KMS-11 (cell line): ENCODE measurements at regions not wholly inside any gene's neighbourhood (a gene's known extent, or its start where the extent isn't known, plus 50 kb on each side); places are given as distances from the start of the nearest gene placed in this dataset.

Experiments used
- H2AFZ ChIP-seq: fragments of 200-600 bp; sonication (generic); 2 replicates; pipeline ENCODE4 v1.6.1; 2016; ENCODE audit warnings: antibody characterized with exemption, mixed run types, low read depth
- H3K27ac ChIP-seq: fragments of 200-600 bp; sonication (generic); 2 replicates; pipeline ENCODE4 v1.6.1; 2016; ENCODE audit warnings: mild to moderate bottlenecking, mixed run types
- H3K27me3 ChIP-seq: fragments of 200-600 bp; sonication (generic); 2 replicates; pipeline ENCODE4 v1.6.1; 2017; ENCODE audit warnings: mild to moderate bottlenecking, low read depth, mixed run types, moderate library complexity; ENCODE audit not compliant: insufficient read depth
- H3K36me3 ChIP-seq: fragments of 200-600 bp; sonication (generic); 2 replicates; pipeline ENCODE4 v1.6.1; 2017; ENCODE audit warnings: mild to moderate bottlenecking, mixed run types; ENCODE audit not compliant: insufficient read depth
- H3K4me1 ChIP-seq: fragments of 200-600 bp; sonication (generic); 2 replicates; pipeline ENCODE4 v1.6.1; 2016; ENCODE audit warnings: mild to moderate bottlenecking, low read depth, mixed run types; ENCODE audit not compliant: poor library complexity, severe bottlenecking
- H3K4me2 ChIP-seq: fragments of 200-600 bp; sonication (generic); 2 replicates; pipeline ENCODE4 v1.7.0; 2016; ENCODE audit warnings: mild to moderate bottlenecking, mixed run types
- H3K4me3 ChIP-seq: fragments of 200-600 bp; sonication (generic); IDR thresholded peaks from 2 replicates; pipeline ENCODE4 v1.6.1; 2017; ENCODE audit warnings: low read depth, low read length, mixed read lengths; ENCODE audit not compliant: insufficient read depth
- H3K79me2 ChIP-seq: fragments of 200-600 bp; sonication (generic); 2 replicates; pipeline ENCODE4 v1.6.1; 2016; ENCODE audit warnings: low read depth, mixed run types; ENCODE audit not compliant: insufficient read depth
- H3K9ac ChIP-seq: fragments of 200-600 bp; sonication (generic); 2 replicates; pipeline ENCODE4 v1.6.1; 2016; ENCODE audit warnings: mild to moderate bottlenecking, mixed run types
- H4K20me1 ChIP-seq: fragments of 200-600 bp; sonication (generic); 2 replicates; pipeline ENCODE4 v1.6.1; 2016; ENCODE audit warnings: mild to moderate bottlenecking, mixed run types; ENCODE audit not compliant: insufficient read depth
- TF ChIP-seq, protein P1 (sequence below): fragments of 200-600 bp; sonication (generic); conservative IDR thresholded peaks from 2 replicates; pipeline ENCODE4 v1.6.1; 2017; ENCODE audit warnings: low read depth, mild to moderate bottlenecking, antibody characterized with exemption, low read length, moderate library complexity, mixed read lengths

DNA sequence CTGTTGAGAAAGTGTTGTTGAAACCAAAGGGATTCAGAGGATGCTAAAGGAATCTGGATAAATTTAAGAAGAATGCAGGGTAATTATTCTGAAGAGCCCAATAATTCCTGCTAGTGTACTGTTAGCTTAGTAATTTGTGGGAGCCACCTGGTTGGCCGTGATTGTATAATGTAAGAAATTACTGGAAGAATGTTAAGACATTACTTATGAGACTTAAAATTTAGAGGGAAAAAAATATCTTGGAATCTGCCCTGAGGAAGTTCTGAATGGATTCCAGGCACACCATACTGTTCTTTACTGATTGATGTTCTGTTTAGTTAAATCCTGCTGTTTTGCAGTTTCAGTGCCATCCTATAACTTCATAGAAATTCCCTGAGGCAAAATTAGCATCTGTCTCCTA lies 155.0 kb upstream of the RHOBTB1 start:
- H3K79me2 ChIP-seq = no peaks in the 10 kb centered on the region
- peaks cover 7% of the 10 kb centered on the region for H3K4me1 ChIP-seq
- no peak overlapping the region for H3K4me2 ChIP-seq
- H4K20me1 ChIP-seq = no peaks in the 10 kb centered on the region
- H3K36me3 ChIP-seq = no peaks in the 10 kb centered on the region
- TF ChIP-seq, protein P1, sequence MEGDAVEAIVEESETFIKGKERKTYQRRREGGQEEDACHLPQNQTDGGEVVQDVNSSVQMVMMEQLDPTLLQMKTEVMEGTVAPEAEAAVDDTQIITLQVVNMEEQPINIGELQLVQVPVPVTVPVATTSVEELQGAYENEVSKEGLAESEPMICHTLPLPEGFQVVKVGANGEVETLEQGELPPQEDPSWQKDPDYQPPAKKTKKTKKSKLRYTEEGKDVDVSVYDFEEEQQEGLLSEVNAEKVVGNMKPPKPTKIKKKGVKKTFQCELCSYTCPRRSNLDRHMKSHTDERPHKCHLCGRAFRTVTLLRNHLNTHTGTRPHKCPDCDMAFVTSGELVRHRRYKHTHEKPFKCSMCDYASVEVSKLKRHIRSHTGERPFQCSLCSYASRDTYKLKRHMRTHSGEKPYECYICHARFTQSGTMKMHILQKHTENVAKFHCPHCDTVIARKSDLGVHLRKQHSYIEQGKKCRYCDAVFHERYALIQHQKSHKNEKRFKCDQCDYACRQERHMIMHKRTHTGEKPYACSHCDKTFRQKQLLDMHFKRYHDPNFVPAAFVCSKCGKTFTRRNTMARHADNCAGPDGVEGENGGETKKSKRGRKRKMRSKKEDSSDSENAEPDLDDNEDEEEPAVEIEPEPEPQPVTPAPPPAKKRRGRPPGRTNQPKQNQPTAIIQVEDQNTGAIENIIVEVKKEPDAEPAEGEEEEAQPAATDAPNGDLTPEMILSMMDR = no peak
- H2AFZ ChIP-seq = no peak overlapping the region
- no peak overlapping the region for H3K4me3 ChIP-seq
- no peak overlapping the region for H3K27ac ChIP-seq
- H3K27me3 ChIP-seq = no peaks in the 10 kb centered on the region
- no peak overlapping the region for H3K9ac ChIP-seq

DNA sequence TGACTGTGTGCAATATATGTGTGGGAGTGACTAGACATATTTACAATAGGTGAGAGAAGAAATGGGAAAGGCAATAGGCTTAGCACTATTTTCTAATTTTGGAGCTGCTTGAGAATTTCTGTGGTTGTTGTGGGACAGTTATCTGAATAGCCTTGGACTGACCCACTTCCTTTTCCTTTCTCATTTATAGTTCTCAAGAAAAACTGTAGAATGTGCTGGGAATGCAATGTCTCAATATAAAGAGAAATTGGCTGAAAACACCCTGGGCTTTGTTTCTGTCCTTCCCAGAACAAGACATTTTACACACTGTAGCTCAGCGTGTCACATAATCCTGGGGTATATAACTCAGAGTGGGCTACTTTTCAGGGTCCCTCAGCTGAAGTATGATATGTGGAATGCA lies 153.0 kb upstream of the RHOBTB1 start:
- H4K20me1 ChIP-seq = no peaks in the 10 kb centered on the region
- no peak overlapping the region for H2AFZ ChIP-seq
- H3K36me3 ChIP-seq = no peaks in the 10 kb centered on the region
- H3K4me3 ChIP-seq = no peak overlapping the region
- no peaks in the 10 kb centered on the region for H3K79me2 ChIP-seq
- TF ChIP-seq, protein P1 = no peak
- H3K27me3 ChIP-seq = no peaks in the 10 kb centered on the region
- H3K9ac ChIP-seq = no peak overlapping the region
- peaks cover 7% of the 10 kb centered on the region for H3K4me1 ChIP-seq
- no peak overlapping the region for H3K4me2 ChIP-seq
- no peak overlapping the region for H3K27ac ChIP-seq

DNA sequence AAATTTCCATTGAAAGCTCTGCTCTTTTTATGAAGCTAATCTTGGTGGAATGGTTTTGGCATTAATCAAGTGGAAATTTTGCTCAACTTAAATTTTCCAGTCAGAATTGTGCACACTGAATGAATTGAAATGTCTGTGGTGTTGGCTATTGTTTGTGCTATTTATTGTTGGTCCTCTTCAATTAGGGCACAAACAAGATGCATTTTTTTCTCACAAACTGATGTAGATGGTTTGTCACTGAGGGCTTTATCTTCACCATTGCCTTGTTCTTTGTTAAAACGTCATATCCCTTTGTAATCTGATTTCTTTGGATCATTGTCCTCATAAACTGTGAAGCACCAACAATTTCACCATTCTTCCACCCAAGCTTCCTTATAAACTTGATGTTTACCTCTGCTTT lies 152.1 kb upstream of the RHOBTB1 start:
- H3K9ac ChIP-seq = no peak overlapping the region
- no peak overlapping the region for H3K4me2 ChIP-seq
- no peaks in the 10 kb centered on the region for H3K36me3 ChIP-seq
- H3K79me2 ChIP-seq = no peaks in the 10 kb centered on the region
- no peak overlapping the region for H3K27ac ChIP-seq
- no peaks in the 10 kb centered on the region for H3K27me3 ChIP-seq
- no peak overlapping the region for H2AFZ ChIP-seq
- no peaks in the 10 kb centered on the region for H4K20me1 ChIP-seq
- TF ChIP-seq, protein P1 = no peak
- H3K4me3 ChIP-seq = no peak overlapping the region
- peaks cover 7% of the 10 kb centered on the region for H3K4me1 ChIP-seq

DNA sequence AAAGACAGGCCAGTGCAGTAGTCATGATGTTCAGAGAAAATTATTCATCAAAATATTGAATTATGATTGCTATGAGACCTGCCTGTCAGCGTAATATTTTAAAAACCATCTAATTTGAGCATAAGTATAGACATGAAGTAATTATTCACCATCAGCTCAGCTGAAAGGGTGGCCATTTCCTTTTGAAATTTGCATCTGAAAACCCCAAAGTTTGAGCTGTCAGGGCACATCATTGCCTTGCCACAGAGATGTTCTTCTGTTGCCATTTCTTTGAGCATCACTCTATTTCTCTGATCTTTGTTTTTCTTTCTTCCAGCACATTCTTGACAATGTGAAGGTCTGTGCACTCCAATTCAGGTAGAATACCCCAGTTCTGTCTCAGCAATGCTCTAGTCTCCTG lies 147.5 kb upstream of the RHOBTB1 start:
- Histone ChIP-seq H2AFZ (no peak overlapping the region), H3K4me2 (no peak overlapping the region), H3K27ac (no peak overlapping the region), H3K27me3 (no peaks in the 10 kb centered on the region), H3K36me3 (no peaks in the 10 kb centered on the region), H3K4me3 (no peak overlapping the region), H4K20me1 (no peaks in the 10 kb centered on the region), H3K4me1 (peaks cover 1% of the 10 kb centered on the region), H3K79me2 (no peaks in the 10 kb centered on the region), H3K9ac (no peak overlapping the region)
- TF ChIP-seq, protein P1 = no peak
